GM21423 (cell line): ENCODE measurements at regions not wholly inside any gene's neighbourhood (a gene's known extent, or its start where the extent isn't known, plus 50 kb on each side); places are given as distances from the start of the nearest gene placed in this dataset.

ENCODE experiments used
- ATAC-seq: cut with Tn5 transposase; IDR thresholded peaks from one replicate; pipeline ENCODE4 v1.9.1; 2021; ENCODE audit warnings: mild to moderate bottlenecking, moderate library complexity; ENCODE audit not compliant: unreplicated experiment

DNA sequence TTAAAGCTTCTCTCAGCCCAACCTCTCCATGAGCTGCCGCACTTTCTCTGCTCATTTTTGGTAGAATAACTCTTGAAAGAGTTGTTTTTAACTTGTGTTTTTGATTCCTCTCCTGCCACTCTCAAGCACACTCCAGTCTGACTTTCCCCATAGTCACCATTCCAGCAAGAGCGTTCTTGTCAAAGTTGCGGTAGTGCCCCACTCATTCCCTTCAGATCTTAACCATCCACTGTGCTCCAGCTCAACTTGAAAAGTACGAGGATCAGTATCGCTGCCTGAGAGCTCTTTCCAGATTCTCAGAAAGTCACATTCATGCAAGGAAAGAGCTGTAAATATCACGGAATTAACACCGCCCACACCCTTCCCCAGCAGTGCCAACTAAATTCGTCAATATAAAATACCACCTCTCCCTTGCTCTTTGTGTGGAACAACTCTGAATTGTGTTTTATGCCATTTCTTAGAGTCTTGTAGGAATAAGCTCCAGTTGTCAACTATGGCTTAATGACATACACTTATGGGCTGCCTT, 59.7 kb upstream of the IL15 start:
- ATAC-seq, result no peak

GRCh38 chr4:141578451-141578850, 57.9 kb upstream of the IL15 start:
- ATAC-seq, result no peak

- ATAC-seq, result no peak
These were observed 55.9 kb upstream of the IL15 start for GRCh38 chr4:141580523-141580922.
